A673 (cell line): ENCODE measurements at regions not wholly inside any gene's neighbourhood (a gene's known extent, or its start where the extent isn't known, plus 50 kb on each side); places are given as distances from the start of the nearest gene placed in this dataset.

Experiments used
- BruUV-seq: library from RNA; stranded (reverse); fragments of 400-500 nt; replicated peaks from 2 replicates; lab custom pipeline; 2021; lab: Mats Ljungman, UMichigan
- CTCF ChIA-PET: fragments of 300-600 bp; sonication (Branson Sonifier 250); formaldehyde crosslinking; loops from one replicate; lab custom pipeline; 2022; ENCODE audit warnings: antibody characterized with exemption; lab: Charles Lee
- POLR2A ChIA-PET: fragments of 300-600 bp; sonication (Branson Sonifier 250); formaldehyde crosslinking; loops from one replicate; lab custom pipeline; 2022; ENCODE audit warnings: antibody characterized with exemption; ENCODE audit not compliant: low non-redundant PET; lab: Charles Lee
- DNase-seq: peaks from one replicate; pipeline ENCODE4 v3.0.0-alpha.2; 2015; ENCODE audit warnings: low spot score
- H3K27ac ChIP-seq: fragments of 200-600 bp; sonication (generic); 2 replicates; pipeline ENCODE4 v1.5.1; 2016; ENCODE audit warnings: mixed run types, low read depth, mild to moderate bottlenecking, mixed read lengths, antibody characterized with exemption, low read length; ENCODE audit not compliant: poor library complexity, severe bottlenecking
- H3K27me3 ChIP-seq: fragments of 200-600 bp; sonication (generic); replicated peaks from 2 replicates; pipeline ENCODE4 v1.6.1; 2017; ENCODE audit warnings: mixed run types, low read depth, mild to moderate bottlenecking, mixed read lengths, antibody characterized with exemption, low read length; ENCODE audit not compliant: insufficient read depth, poor library complexity
- H3K36me3 ChIP-seq: fragments of 200-600 bp; sonication (generic); 2 replicates; pipeline ENCODE4 v1.6.1; 2016; ENCODE audit warnings: mixed run types, mild to moderate bottlenecking, mixed read lengths, antibody characterized with exemption, low read length; ENCODE audit not compliant: insufficient read depth, poor library complexity, severe bottlenecking
- H3K4me1 ChIP-seq: fragments of 200-600 bp; sonication (generic); 2 replicates; pipeline ENCODE4 v1.6.1; 2017; ENCODE audit warnings: mixed run types, mild to moderate bottlenecking, mixed read lengths, antibody characterized with exemption, low read length; ENCODE audit not compliant: insufficient read depth, poor library complexity, severe bottlenecking
- H3K4me3 ChIP-seq: fragments of 200-600 bp; sonication (generic); 2 replicates; pipeline ENCODE4 v1.5.1; 2016; ENCODE audit warnings: low read depth, mixed run types, mild to moderate bottlenecking, mixed read lengths, low read length; ENCODE audit not compliant: poor library complexity, severe bottlenecking
- H3K9me3 ChIP-seq: fragments of 200-600 bp; sonication (generic); 2 replicates; pipeline ENCODE4 v1.6.1; 2016; ENCODE audit warnings: mixed run types, low read depth, mild to moderate bottlenecking, mixed read lengths, antibody characterized with exemption, low read length; ENCODE audit not compliant: poor library complexity, severe bottlenecking
- EZH2 ChIP-seq: fragments of 200-600 bp; sonication (generic); IDR thresholded peaks from 2 replicates; pipeline ENCODE4 v1.6.1; 2017; ENCODE audit warnings: borderline replicate concordance, low read depth, mild to moderate bottlenecking, mixed read lengths, antibody characterized with exemption, low read length; ENCODE audit not compliant: poor library complexity, severe bottlenecking
- intact Hi-C: fragments of 100-400 bp; cut with micrococcal nuclease; formaldehyde crosslinking; loops from one replicate; pipeline ENCODE4 v1.10.0; 2022; ENCODE audit not compliant: unreplicated experiment
- TF ChIP-seq, protein P1 (sequence below): fragments of 300-800, 200-600 bp; sonication (generic); conservative IDR thresholded peaks from 2 replicates; pipeline ENCODE4 v1.5.1; 2017; ENCODE audit warnings: low read depth, mild to moderate bottlenecking, antibody characterized with exemption, low read length, moderate library complexity, mixed read lengths

DNA sequence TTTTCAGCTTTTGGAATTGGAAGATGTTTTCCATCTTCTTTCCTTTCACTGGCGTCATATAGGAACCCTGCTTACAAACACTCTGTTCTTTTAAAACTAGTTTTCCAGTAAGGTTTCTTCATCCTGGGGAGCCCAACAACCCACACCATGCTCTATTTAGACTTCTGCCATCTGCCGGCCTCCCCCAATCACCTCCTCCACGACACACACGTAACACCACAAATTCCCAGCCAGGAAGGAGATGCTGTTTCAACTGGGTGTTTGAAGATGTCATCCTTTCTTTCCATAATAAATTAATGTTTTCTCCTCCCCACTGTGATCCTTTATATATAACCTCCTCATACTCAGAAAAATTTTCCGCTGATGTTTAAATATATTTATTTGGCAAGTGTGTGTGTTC, 231.4 kb upstream of the DDHD1 start:
- H3K4me3 ChIP-seq: no peak overlapping the region
- no peaks in the 10 kb centered on the region for H3K36me3 ChIP-seq
- no peak for DNase-seq
- H3K9me3 ChIP-seq: no peaks in the 10 kb centered on the region
- no peaks in the 10 kb centered on the region for H3K4me1 ChIP-seq
- intact Hi-C loops: no loop called here
- ChIA-PET CTCF (no interaction called here), POLR2A (no interaction called here)
- peaks cover 32% of the 10 kb centered on the region for H3K27me3 ChIP-seq
- no peak for TF ChIP-seq EZH2
- TF ChIP-seq, protein P1, sequence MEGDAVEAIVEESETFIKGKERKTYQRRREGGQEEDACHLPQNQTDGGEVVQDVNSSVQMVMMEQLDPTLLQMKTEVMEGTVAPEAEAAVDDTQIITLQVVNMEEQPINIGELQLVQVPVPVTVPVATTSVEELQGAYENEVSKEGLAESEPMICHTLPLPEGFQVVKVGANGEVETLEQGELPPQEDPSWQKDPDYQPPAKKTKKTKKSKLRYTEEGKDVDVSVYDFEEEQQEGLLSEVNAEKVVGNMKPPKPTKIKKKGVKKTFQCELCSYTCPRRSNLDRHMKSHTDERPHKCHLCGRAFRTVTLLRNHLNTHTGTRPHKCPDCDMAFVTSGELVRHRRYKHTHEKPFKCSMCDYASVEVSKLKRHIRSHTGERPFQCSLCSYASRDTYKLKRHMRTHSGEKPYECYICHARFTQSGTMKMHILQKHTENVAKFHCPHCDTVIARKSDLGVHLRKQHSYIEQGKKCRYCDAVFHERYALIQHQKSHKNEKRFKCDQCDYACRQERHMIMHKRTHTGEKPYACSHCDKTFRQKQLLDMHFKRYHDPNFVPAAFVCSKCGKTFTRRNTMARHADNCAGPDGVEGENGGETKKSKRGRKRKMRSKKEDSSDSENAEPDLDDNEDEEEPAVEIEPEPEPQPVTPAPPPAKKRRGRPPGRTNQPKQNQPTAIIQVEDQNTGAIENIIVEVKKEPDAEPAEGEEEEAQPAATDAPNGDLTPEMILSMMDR: no peak
- no TSS peak for BruUV-seq
- no peak overlapping the region for H3K27ac ChIP-seq

DNA sequence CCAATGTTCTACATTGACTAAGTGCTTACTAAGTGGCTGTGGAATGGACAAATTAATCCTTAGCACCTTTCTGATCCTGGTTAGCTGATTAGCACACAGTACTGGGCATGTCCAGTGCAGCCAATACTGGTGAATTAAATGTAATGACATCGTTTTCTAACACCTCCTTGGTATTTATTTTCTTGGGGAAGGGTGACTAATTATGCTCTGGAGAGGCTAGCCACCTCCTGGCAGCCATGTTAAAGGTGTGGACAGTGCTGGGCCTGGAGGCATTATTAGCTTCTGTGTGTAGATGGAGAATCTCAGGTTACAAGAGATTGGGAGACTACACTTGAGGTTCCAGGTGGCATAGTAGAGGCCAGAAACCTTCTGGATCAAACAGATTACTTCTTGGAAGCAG, 230.9 kb upstream of the DDHD1 start:
- Histone ChIP-seq H3K36me3 (no peaks in the 10 kb centered on the region), H3K4me1 (no peaks in the 10 kb centered on the region), H3K4me3 (no peak overlapping the region), H3K9me3 (no peaks in the 10 kb centered on the region), H3K27me3 (peaks cover 32% of the 10 kb centered on the region), H3K27ac (no peak overlapping the region)
- BruUV-seq: no TSS peak
- intact Hi-C loops: no loop called here
- TF ChIP-seq, protein P1: no peak
- TF ChIP-seq EZH2: no peak
- no peak for DNase-seq
- ChIA-PET POLR2A (no interaction called here), CTCF (no interaction called here)

DNA sequence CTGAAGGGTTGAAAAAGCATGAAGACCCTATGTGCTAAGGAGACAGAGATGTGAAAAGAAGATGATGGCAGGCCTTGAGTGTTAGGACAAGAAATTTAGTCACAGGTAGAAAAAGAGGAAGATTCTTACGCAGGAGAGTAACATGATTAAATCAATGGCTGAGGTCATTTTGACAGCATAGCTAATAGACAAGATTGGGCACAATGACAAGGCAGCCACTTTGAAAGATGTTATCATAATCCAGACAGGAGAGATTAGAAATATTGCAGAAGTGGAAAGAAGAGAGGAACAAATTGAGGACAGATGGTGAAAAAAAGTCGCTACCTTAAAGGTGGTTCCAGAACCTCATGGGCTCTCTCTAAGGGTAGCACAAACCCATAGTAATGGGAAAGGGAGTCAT, 228.8 kb upstream of the DDHD1 start:
- no TSS peak for BruUV-seq
- CTCF ChIA-PET: no interaction called here
- TF ChIP-seq EZH2: no peak
- TF ChIP-seq, protein P1: no peak
- intact Hi-C loops: no loop called here
- POLR2A ChIA-PET: no interaction called here
- Histone ChIP-seq H3K27ac (no peak overlapping the region), H3K4me3 (no peak overlapping the region), H3K9me3 (no peaks in the 10 kb centered on the region), H3K4me1 (no peaks in the 10 kb centered on the region), H3K36me3 (no peaks in the 10 kb centered on the region), H3K27me3 (peaks cover 12% of the 10 kb centered on the region)
- DNase-seq: no peak
